GM19099 (cell line): ENCODE measurements at regions not wholly inside any gene's neighbourhood (a gene's known extent, or its start where the extent isn't known, plus 50 kb on each side); places are given as distances from the start of the nearest gene placed in this dataset.

Experiments used
- POLR2A ChIP-seq: IDR thresholded peaks from 3 replicates; pipeline ENCODE4 v1.6.1; 2011; ENCODE audit warnings: low read depth; ENCODE audit not compliant: insufficient read length; ENCODE audit errors: extremely low read depth

DNA sequence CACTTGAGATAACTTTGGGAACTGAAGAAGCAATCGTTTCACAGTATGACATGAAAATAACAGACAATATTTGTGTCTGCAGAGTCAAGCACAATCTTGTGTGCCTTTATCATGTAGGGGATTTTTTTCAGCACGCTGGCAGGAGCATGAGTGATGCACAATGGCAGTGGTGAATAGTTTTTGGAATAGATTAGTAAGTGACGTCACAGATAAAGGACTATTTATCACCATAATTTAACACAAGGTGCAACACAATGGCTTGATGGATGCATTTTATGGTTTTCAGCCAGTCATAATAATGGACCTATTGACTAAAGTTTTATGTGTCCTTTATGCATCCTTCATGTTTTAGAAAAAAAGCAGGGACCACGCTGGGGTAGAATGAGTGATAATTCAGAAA, 559.8 kb upstream of the FANCL start:
- no peak for TF ChIP-seq POLR2A

- TF ChIP-seq POLR2A = no peak
Measured at GRCh38 chr2:58798676-58799208, 557.6 kb upstream of the FANCL start.

DNA sequence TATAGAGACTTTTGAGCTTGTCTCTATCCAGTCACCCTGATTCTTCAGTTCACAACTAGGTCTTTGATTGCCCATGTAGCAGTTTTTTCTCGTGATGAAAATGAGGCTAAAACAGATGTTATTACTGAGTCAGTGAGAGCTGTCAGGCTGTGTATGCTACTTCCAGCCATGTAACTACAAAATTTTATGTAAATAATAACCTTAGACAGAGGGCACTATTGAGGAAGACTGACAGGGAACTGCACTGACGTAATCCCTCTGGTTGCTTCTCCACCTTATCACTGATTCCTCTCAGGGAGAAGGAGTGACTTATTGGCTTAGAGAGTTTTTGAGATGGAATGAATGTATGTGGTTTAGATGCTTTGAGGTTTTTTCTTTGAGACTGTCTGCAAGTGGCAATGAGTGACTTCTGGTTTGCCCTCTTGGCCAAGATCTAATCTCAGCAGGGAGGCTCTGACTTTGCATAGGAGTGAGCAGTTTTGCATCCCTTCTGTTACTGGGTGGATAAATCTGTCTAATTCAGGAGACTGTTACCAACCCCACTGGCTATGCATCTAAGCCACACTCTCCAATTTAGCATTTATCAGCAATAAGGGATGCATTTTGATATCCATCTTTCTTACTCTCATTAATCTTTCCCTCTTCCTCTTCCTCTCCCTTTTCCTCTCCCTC, 555.2 kb upstream of the FANCL start:
- no peak for TF ChIP-seq POLR2A

DNA sequence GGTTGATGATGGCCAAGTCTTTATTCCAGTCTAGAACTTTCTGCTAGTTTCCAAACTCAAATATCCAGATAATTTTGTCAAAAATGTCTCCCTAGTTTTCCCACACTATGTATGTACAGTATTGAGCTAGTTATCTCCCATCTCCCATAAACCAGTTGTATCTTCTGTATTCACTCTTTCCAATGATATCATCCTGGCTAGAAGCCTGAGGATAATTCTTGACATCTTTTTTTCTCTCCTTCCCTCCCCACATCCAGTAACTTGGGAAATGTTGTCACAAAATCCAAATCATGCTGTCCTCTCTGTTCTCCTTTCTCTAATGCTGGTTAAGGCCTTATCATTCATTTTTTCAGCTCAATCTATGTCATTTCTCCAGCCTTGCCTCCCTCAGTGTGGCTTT, 553.8 kb upstream of the FANCL start:
- no peak for TF ChIP-seq POLR2A

DNA sequence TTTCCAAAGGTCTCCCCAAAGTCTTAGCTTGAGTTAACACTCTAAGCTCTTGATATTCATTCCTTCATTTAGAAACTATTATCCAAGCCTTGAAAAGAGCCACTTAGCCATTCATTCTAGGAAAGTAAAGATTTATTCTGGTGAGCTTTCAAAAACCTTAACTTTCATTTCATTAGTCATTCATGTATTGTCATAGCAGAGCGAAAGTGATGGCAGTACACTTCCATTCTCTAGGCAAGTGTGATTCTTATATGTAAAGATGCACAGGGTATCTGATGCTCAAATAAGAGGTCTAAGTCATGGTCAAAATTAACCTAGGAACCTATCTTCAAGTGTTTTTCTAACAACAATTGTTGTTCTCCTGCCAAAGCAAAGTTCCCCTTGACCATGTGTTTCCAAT, 553.0 kb upstream of the FANCL start:
- no peak for TF ChIP-seq POLR2A

GRCh38 chr2:58788402-58788801, 547.3 kb upstream of the FANCL start:
- no peak for TF ChIP-seq POLR2A

DNA sequence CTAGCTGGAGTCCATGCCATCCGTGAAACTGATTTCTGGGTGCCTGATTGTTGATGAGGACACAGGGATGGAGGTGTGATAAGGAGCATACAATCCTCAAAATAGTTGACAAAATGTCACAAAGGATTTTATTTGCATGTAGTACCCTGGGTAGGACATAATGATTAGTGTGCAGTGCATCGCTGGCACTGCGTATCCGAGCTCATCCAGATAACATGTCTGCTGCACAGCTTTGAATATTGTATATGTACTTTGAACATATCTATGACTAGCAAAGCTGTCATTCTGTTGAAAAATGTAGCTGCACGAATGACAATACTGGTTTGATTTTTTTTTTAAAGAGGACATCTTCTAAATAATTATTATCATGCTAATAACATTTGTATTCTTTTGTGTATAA, 529.7 kb upstream of the FANCL start:
- TF ChIP-seq POLR2A = no peak

- TF ChIP-seq POLR2A = no peak
Measured at GRCh38 chr2:58769864-58770234, 528.7 kb upstream of the FANCL start.

DNA sequence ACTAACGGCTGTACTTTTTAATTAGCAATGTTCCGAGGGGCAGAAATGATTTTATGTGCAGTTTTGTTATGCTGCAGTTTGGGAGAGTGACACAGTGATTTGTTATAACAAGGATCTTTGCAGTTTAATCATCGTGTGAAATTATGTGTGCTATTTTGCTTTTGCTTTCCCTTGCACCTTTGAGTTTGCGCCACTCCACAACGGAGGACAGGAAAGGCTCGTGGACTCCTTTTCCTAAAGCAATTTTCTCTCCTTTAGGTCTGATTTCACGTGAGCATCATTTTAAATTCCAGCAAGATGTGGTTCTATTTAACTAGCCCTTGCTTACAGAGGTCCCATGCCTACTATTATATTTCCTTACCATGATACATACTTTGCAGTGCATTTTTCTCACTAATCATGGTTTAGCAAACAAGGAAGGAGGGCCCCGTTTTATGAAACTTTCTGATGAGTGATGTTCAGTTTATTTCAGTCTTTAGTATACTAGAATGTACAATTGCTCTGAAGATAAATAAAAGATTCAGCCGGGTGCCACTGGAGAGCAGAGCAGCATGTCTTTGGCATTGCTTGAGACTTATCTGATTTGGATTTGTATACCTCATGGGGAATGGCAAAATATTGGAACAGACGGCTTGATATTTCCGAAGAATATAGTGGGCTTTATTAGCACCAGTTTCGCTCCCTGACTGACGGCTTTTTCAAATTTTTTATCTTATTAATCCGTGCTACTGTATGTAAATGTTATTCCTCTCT, 528.2 kb upstream of the FANCL start:
- TF ChIP-seq POLR2A = no peak

DNA sequence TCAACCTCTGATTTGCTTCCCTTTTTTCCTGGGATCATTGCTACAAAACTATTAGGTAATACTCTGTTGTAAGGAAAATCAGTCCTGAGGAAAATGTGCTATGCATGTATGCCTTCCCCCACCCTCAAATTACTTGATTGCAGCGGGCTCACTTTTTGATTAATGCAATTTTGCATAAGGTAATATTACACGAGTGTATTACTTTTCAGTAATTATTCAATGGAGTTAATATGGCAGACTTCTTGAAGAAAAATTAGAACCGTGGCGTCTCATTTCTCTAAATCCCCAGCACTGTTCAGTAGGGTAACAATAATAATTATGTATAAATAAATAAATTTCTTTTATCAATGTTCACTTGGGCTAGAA, 527.6 kb upstream of the FANCL start:
- TF ChIP-seq POLR2A = no peak

GRCh38 chr2:58767828-58768714, 526.9 kb upstream of the FANCL start:
- TF ChIP-seq POLR2A = no peak

DNA sequence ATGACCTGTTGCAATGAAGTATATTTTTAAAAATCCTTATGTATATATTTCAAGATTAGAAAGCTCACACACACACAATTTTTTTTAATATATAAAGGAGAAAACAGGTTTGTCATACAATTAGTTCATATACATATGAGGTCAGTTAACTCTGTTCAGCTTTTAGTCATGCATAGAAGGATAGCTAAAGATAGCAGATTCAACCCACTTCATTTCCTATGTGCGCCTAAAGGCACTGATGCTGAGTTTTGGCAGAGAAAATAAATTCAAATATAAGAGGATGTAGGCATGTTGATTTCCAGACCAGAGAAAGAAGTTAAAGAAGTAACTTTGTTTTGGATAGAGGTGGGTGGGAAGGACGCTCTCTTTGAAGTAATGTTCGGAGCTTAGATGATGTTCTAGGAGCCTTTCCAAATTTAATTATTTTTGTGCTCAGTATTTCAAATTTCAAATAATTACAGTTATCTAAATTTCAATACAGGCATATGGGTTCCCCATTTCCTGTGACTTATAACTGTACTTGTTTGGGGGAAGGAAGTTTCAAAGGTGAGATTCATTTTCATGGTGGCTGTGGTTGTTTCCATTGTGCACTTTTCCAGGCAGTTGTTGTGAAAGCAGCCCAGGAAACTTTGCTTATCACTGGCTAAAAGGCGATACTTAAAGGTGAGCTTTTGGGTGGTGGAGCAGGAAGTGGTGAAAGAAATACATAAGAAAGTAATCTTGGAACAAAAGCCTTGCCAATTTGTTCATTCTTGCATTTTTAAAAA, 523.4 kb upstream of the FANCL start:
- no peak for TF ChIP-seq POLR2A

GRCh38 chr2:58762176-58762781, 521.2 kb upstream of the FANCL start:
- no peak for TF ChIP-seq POLR2A

GRCh38 chr2:58757971-58758370, 516.8 kb upstream of the FANCL start:
- TF ChIP-seq POLR2A = no peak

GRCh38 chr2:58756336-58756735, 515.2 kb upstream of the FANCL start:
- no peak for TF ChIP-seq POLR2A

DNA sequence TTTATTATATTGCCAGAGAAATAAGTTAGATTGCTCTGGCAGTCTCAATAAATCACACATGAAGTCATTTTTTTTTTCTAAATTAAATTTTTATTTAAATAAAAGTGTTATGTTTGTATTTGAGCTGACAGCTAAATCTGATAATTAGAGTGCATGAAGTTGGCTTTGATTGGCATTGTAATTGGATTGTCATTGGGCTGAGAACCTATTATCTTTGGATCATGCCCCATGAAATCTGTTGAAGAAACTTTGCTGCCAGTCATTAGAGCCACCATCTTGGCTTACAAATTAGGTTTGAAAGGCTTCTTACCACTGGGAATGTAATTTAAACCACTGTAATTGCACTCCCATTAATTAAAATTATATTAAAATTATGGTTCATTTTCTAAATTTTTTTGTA, 507.9 kb upstream of the FANCL start:
- no peak for TF ChIP-seq POLR2A
